ENCODE measurements at regions not wholly inside any gene's neighbourhood (a gene's known extent, or its start where the extent isn't known, plus 50 kb on each side); places are given as distances from the start of the nearest gene placed in this dataset.

- FAIRE-seq (no peak), DNase-seq (ENCODE audit: insufficient read length) (no peak)
- TF ChIP-seq POLR2AphosphoS5 (IDR thresholded peaks at IDR 0.05; ENCODE audit: low read depth, low read length), result no peak
- no peak for TF ChIP-seq TAF1 (IDR thresholded peaks at IDR 0.05; ENCODE audit: borderline replicate concordance, low read depth, low read length)
- no peak for TF ChIP-seq POLR2A (IDR thresholded peaks at IDR 0.05; ENCODE audit: low read depth, low read length)
Observed at GRCh38 chr9:19550009-19550408, 141.2 kb downstream of the ACER2 start.

GRCh38 chr9:19533373-19533772 lies 124.6 kb downstream of the ACER2 start:
- FAIRE-seq, result no peak
- DNase-seq (ENCODE audit: insufficient read length), result no peak
- TF ChIP-seq TAF1 (IDR thresholded peaks at IDR 0.05; ENCODE audit: borderline replicate concordance, low read depth, low read length) (no peak), POLR2A (IDR thresholded peaks at IDR 0.05; ENCODE audit: low read depth, low read length) (no peak), POLR2AphosphoS5 (IDR thresholded peaks at IDR 0.05; ENCODE audit: low read depth, low read length) (no peak)

- TF ChIP-seq TAF1 (IDR thresholded peaks at IDR 0.05; ENCODE audit: borderline replicate concordance, low read depth, low read length) (no peak), POLR2AphosphoS5 (IDR thresholded peaks at IDR 0.05; ENCODE audit: low read depth, low read length) (no peak), POLR2A (IDR thresholded peaks at IDR 0.05; ENCODE audit: low read depth, low read length) (no peak)
- FAIRE-seq (no peak), DNase-seq (ENCODE audit: insufficient read length) (no peak)
Observed at GRCh38 chr9:19527663-19528062, 118.9 kb downstream of the ACER2 start.

GRCh38 chr9:19522558-19522957 lies 113.7 kb downstream of the ACER2 start:
- TF ChIP-seq POLR2AphosphoS5 (IDR thresholded peaks at IDR 0.05; ENCODE audit: low read depth, low read length), result no peak
- TF ChIP-seq TAF1 (IDR thresholded peaks at IDR 0.05; ENCODE audit: borderline replicate concordance, low read depth, low read length), result no peak
- TF ChIP-seq POLR2A (IDR thresholded peaks at IDR 0.05; ENCODE audit: low read depth, low read length), result no peak
- no peak for FAIRE-seq

GRCh38 chr9:19521205-19521604 lies 112.4 kb downstream of the ACER2 start:
- DNase-seq (ENCODE audit: insufficient read length) (no peak), FAIRE-seq (no peak)
- TF ChIP-seq POLR2A (IDR thresholded peaks at IDR 0.05; ENCODE audit: low read depth, low read length) (no peak), POLR2AphosphoS5 (IDR thresholded peaks at IDR 0.05; ENCODE audit: low read depth, low read length) (no peak), TAF1 (IDR thresholded peaks at IDR 0.05; ENCODE audit: borderline replicate concordance, low read depth, low read length) (no peak)

More at GRCh38 chr9:19522558-19522957, 113.7 kb downstream of the ACER2 start:
- no peak for DNase-seq (ENCODE audit: insufficient read length)

GRCh38 chr9:19517202-19517942 lies 108.6 kb downstream of the ACER2 start:
- FAIRE-seq, result no peak

GRCh38 chr9:19516348-19516747 lies 107.5 kb downstream of the ACER2 start:
- TF ChIP-seq TAF1 (IDR thresholded peaks at IDR 0.05; ENCODE audit: borderline replicate concordance, low read depth, low read length) (no peak), POLR2A (IDR thresholded peaks at IDR 0.05; ENCODE audit: low read depth, low read length) (no peak), POLR2AphosphoS5 (IDR thresholded peaks at IDR 0.05; ENCODE audit: low read depth, low read length) (no peak)
- FAIRE-seq (no peak), DNase-seq (ENCODE audit: insufficient read length) (no peak)

More at GRCh38 chr9:19517202-19517942, 108.6 kb downstream of the ACER2 start:
- no peak for DNase-seq (ENCODE audit: insufficient read length)
- no peak for TF ChIP-seq TAF1 (IDR thresholded peaks at IDR 0.05; ENCODE audit: borderline replicate concordance, low read depth, low read length)
- no peak for TF ChIP-seq POLR2AphosphoS5 (IDR thresholded peaks at IDR 0.05; ENCODE audit: low read depth, low read length)
- TF ChIP-seq POLR2A (IDR thresholded peaks at IDR 0.05; ENCODE audit: low read depth, low read length), result no peak

- TF ChIP-seq TAF1 (IDR thresholded peaks at IDR 0.05; ENCODE audit: borderline replicate concordance, low read depth, low read length) (no peak), POLR2A (IDR thresholded peaks at IDR 0.05; ENCODE audit: low read depth, low read length) (no peak), POLR2AphosphoS5 (IDR thresholded peaks at IDR 0.05; ENCODE audit: low read depth, low read length) (no peak)
- FAIRE-seq, result no peak
- DNase-seq (ENCODE audit: insufficient read length), result no peak
Observed at GRCh38 chr9:19513671-19514275, 105.0 kb downstream of the ACER2 start.

- TF ChIP-seq POLR2A (IDR thresholded peaks at IDR 0.05; ENCODE audit: low read depth, low read length) (no peak), POLR2AphosphoS5 (IDR thresholded peaks at IDR 0.05; ENCODE audit: low read depth, low read length) (no peak), TAF1 (IDR thresholded peaks at IDR 0.05; ENCODE audit: borderline replicate concordance, low read depth, low read length) (no peak)
- DNase-seq (ENCODE audit: insufficient read length) (no peak), FAIRE-seq (no peak)
Observed at GRCh38 chr9:19512103-19512832, 103.5 kb downstream of the ACER2 start.

- FAIRE-seq, result no peak
- DNase-seq (ENCODE audit: insufficient read length), result no peak
- TF ChIP-seq POLR2AphosphoS5 (IDR thresholded peaks at IDR 0.05; ENCODE audit: low read depth, low read length) (no peak), POLR2A (IDR thresholded peaks at IDR 0.05; ENCODE audit: low read depth, low read length) (no peak), TAF1 (IDR thresholded peaks at IDR 0.05; ENCODE audit: borderline replicate concordance, low read depth, low read length) (no peak)
Observed at GRCh38 chr9:19511694-19512093, 102.9 kb downstream of the ACER2 start.

GRCh38 chr9:19510907-19511306 lies 102.1 kb downstream of the ACER2 start:
- DNase-seq (ENCODE audit: insufficient read length), result no peak
- no peak for FAIRE-seq
- TF ChIP-seq POLR2AphosphoS5 (IDR thresholded peaks at IDR 0.05; ENCODE audit: low read depth, low read length) (no peak), POLR2A (IDR thresholded peaks at IDR 0.05; ENCODE audit: low read depth, low read length) (no peak), TAF1 (IDR thresholded peaks at IDR 0.05; ENCODE audit: borderline replicate concordance, low read depth, low read length) (no peak)
